ENCODE measurements at regions not wholly inside any gene's neighbourhood (a gene's known extent, or its start where the extent isn't known, plus 50 kb on each side); places are given as distances from the start of the nearest gene placed in this dataset.

- TF ChIP-seq CTCF (IDR thresholded peaks at IDR 0.05) (no peak), POLR2A (IDR thresholded peaks at IDR 0.05) (no peak)
These were observed 220.2 kb upstream of the SLC16A7 start for GRCh38 chr12:59375633-59376032.

All from ovary (tissue), 3 donors.